Kidney capillary endothelial cell (primary cell): ENCODE measurements at regions not wholly inside any gene's neighbourhood (a gene's known extent, or its start where the extent isn't known, plus 50 kb on each side); places are given as distances from the start of the nearest gene placed in this dataset.
"Not testable (repeated sequence)": the region's sequence is repeated elsewhere in the genome, so short reads cannot be mapped to it uniquely, and the experiment has no call there.

Experiments used
- DNase-seq: peaks from one replicate; pipeline ENCODE4 v3.0.0-alpha.2; 2018; ENCODE audit warnings: low spot score

DNA sequence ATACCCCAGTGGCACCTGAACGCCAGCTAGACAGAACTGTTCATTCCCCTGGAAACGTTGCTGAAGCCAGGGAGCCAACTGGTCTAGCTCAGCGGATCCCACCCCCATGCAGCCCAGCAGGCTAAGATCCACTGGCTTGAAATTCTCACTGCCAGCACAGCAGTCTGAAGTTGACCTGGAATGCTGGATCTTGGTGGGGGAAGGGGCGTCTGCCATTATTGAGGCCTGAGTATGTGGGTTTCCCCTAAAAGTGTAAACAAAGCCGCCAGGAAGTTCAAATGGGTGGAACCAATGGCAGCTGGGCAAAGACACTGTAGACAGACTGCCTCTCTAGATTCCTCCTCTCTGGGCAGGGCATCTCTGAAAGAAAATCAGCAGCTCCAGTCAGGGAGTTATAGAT lies 213.0 kb downstream of the NKX6-1 start:
- DNase-seq = no peak

DNA sequence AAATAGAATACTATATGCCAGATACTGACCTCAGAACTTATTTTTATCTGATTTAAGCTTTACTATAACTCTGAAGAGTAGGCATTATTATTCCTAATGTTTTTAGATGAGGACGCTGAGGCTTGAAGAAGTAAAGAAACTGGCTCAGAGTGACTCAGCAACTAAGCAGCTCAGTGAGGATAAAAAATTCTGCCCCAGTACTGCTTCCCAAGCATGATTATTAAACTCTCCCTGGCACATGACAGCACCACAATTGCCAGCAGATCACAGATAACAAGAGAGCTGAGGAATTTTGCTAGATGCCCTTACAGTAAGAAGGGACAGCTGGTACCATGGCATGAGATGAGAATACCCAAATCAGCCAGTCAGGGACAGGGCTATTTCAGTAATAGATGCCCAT lies 219.4 kb downstream of the NKX6-1 start:
- no peak for DNase-seq

DNA sequence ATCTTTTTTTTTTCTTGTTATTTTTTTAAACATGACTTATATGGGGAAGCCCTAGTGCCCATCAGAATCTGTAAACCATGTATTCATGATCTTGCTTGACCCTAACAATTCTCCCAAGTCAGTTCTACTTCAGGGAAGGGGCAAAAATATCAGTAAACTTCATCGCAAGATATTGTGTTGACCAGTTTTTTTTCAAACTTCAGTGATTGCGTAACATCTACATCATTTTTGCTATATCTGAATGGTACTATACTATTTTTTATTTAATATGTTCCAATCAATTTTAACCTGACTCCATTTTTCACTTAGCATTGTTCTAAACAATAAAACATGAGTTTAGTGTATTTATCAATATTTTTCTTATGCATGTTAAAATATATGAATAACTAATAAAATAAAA lies 221.2 kb downstream of the NKX6-1 start:
- no peak for DNase-seq

DNA sequence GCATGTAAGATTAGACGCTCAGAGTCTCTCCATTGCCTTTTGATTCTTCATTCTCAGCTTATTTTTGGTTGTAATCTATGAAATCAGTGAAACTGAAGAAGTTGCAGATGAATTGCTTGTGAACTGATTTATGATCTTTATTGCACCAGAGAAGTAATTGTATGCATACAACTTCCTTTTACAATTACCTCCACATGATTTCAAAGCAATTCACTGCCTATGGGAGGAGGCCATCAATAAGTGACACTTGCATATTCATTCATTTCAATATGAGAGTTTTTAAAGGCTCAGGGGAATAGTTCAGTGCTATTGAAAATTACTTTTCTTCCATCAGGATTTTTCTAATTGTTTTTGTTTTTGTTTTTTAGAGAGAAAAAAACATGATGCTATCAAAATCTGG lies 222.3 kb downstream of the NKX6-1 start:
- no peak for DNase-seq

DNA sequence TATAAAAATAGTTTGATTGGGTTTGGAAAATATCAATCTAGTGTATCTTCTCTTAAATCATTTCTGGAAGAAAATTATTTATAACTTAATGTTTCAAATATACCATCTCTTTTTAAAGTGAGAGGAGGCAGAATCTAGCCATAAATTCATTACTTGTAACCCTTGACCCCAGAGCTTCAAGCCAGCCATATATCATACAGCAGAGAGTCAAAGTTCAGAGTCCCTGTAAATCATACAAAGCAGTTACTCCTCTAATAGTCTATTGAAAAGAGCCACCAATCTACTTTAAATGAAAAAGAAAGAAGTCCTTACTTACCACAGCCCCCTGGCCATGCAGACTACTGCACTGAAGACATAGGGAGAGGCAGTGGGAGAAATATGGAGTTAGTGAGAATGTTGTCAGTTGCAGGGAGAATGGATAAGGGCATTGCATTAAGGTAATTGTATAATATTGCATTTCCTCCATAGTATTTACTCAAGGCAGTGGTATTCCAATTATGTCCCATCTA lies 229.5 kb downstream of the NKX6-1 start:
- no peak for DNase-seq

DNA sequence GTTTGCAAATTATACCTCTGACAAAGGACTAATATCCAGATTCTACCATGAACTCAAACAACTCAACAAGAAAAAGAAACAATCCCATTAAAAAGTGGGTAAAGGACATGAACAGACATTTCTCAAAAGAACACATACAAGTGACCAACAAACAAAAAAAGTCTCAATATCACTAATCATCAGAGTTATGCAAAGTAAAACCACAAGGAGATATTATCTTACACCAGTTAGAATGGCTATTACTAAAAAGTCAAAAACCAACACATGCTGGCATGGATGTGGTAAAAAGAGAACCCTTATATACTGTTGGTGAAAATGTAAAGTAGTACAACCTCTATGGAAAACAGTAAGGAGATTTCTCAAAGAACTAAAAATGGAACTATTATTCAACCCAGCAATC lies 234.4 kb downstream of the NKX6-1 start:
- DNase-seq = no peak

DNA sequence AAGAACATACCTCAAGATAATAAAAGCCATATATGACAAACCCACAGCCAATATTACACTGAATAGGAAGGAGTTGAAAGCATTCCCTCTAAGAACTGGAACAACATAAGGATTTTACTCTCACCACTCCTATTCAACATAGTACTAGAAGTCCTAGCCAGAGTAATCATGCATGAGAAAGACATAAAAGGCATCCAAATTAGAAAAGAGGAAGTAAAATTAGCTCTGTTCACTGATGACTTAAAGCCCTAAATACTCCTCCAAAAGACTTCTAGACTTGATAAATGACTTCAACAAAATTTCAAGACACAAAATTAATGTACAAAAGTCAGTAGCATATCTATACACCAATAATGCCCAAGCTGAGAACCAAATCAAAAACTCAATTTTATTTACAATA lies 235.7 kb downstream of the NKX6-1 start:
- no peak for DNase-seq

DNA sequence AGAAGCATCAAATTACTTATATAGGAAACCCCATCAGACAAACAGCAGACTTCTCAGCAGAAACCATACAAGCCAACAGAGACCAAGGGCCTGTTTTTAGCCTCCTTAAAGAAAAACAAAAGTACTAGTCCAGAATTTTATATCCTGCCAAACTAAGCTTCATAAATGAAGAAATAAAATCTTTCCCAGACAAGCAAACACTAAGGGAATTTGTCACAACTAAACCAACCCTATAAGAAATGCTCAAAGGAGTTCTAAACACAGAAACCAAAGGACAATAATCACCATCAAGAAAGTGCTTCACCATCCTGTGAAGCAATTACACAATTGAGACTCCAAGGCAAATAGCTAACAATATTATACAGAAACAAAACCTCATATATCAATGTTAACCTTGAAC lies 238.6 kb downstream of the NKX6-1 start:
- no peak for DNase-seq

DNA sequence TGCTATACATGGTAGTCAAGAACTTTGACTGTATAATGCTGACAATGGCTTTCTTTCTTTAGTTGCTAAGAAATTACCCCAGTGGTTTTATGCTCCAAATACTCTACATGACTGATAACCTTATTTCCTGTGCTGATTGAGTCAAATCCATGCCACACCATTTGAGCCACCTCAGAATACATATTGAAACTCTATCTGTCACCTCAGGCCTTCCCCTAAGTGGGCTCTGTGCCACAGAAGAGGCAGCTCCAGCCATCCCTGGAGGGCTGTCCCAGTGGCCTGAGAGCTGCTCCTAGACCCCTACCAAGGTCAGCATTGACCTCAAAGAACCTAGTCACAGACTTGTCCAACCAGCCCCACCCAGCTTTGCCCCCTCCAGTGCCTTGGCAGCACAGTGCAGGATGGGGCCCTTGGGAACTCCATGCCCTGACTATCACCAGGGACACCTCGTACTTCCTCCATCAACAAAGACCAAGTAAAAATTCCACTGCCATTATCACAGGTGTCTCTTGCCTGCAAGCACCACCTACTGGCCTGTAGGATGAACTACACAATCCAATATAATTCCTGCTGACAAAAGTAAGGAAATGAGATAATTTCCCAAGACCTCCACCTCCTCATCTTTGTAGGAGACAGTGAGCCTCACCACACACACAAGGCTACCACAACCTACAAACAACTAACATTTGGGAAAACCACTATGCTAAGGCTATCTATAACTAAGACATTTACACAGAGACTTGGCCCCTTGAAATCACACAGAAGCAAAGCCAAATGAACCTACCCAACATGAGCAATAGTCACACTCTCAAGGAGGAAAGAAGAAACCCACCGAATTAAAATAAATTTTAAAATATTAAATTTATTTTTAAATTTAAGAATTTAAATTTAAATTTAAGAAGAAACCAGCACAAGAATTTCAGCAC lies 239.9 kb downstream of the NKX6-1 start:
- peak; percentile 9 for DNase-seq

DNA sequence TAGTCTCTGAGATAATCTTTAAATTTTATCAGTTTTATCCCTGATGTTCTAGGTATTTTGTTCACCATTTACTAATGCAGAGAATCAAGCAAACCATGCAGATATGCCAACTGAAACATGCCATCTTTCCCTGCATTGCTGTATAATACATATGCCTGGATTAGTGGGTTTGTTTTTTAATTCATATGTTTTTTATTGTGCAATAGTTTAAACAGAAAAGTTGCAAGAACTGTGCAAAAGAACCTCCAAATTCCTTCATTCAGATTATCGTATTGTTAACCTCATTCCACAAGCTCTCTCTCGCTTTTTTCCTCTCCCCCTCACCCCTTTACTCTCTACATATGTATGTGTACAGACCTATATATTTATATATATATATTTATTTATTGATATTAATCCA lies 244.6 kb downstream of the NKX6-1 start:
- DNase-seq = no peak

DNA sequence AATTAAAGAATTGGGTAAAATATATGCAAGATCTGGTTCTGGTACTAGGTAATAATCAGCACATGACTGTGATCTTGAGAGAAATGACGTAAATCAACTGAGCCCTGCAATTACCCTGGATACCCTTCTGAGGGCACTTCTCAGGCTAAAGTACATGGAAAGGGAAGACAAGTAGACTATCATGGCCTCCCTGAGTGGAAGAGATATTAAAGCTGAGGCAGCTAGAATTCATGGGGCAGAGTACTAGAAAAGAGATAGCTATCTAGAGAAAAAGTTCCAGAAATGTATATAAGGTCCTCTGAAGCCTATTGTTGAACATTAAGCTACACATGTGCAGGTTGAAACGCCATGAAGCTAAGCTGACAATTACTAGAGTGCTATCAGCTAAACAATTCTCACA lies 249.6 kb downstream of the NKX6-1 start:
- no peak for DNase-seq

DNA sequence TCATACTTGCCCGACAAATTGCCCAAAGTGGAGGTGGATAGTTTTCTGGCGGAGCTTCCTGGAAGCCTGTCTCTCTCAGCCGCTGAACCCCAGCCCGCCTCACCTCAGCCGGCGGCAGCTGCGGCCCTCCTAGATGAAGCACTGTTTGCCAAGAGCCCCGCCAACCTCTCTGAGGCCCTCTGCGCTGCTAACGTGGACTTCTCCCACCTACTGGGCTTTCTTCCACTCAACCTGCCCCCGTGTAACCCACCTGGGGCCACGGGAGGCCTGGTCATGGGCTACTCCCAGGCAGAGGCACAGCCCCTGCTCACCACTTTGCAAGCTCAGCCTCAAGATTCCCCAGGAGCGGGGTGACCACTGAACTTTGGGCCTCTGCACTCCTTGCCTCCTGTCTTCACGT lies 254.1 kb downstream of the NKX6-1 start:
- DNase-seq = not testable (repeated sequence)

DNA sequence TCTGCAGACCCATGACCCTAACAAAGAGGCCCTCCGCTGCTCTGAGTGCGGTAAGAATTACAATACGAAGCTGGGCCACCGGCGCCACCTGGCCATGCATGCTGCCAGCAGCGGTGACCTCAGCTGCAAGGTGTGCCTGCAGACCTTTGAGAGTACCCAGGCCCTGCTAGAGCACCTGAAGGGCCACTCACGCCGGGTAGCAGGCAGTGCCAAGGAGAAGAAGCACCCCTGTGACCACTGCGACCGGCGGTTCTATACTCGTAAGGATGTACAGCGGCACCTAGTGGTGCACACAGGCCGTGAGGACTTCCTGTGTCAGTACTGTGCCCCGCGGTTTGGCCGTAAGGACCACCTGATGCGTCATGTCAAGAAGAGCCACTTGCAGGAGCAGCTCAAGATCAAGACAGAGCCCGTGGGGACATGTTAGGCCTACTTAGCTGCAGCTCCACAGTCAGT lies 254.7 kb downstream of the NKX6-1 start:
- DNase-seq = not testable (repeated sequence)

DNA sequence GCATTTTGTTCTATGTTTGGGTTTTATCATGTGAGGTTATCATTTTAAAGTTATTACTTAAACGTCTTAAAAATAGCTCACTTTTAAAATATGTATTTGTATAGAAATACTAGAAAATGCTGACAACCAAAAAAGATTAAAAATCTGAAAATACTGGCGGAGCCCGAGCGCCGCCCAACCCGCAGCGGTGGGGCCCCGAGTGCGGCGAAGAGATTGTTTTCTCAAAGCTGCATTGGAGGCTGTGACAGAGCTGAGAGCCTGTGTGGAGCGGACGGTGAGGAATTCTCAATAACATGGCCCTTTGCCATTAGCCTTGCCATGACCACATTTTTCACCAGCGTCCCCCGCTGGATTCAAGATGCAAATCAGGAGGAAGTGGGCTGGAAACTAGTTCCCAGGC lies 255.4 kb downstream of the NKX6-1 start:
- DNase-seq = no peak

DNA sequence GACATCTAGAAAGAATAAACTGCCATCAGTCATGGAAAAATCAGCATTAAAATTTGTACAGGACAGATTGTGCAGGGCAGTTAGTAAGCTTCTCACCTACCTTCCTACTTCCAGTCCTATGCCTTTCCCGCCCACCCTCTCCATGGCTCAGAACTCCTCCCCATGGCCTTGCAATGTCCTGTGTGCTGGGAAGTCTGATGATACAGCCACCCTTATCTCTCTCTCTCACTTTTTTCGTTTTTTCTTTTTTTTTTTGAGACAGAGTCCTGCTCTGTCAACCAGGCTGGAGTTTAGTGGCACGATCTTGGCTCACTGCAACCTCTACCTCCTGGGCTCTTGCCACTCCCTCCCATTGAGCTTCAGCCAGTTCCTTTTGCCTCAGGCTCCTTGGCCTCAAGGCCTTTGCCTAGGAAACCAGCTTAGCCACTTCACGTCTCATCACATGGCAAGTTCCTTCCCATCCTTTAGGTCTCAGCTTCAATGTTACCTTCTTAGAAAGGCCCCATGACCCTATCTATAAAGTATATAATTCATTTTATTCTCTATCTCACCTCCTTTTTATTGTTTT lies 259.7 kb downstream of the NKX6-1 start:
- DNase-seq = no peak

DNA sequence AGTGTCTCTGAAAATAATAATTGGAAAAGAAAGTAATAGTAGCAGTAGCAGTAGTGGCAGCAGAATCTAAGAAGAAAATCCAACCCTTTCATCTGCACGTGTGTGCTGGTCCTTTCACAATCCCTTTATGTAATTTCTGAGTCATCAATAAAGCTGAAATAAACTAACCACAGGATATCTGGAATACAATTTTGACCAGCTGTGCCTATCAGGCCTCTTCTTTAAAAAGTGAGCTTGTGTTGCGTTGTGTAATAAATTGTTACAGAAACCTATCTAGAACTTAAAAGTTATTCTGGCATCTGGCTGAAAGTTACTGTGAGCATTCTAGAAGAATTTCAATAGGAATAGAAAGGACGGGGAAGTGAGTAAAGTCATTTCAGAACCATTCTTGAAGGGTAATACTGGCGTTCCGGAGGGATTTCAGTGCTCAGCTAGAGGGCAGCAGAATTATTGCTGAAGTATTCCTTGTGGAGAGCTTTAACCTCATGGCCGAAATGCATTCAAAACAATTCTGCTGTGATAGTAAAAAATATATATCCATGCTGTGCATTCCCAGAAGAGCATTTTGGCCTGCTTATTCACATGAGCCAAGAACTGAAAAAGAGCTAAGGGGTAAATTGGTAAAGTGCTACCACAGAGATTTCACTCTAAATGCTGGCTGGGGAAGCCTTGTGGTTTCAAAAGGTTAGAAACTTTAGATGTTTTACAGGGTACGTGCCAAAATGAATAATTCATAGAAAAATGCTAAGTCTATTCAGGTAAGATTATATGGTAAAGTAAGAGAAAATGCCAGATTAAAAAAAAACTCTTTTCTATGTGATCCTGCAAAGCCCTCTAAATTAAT lies 260.6 kb downstream of the NKX6-1 start:
- no peak for DNase-seq

DNA sequence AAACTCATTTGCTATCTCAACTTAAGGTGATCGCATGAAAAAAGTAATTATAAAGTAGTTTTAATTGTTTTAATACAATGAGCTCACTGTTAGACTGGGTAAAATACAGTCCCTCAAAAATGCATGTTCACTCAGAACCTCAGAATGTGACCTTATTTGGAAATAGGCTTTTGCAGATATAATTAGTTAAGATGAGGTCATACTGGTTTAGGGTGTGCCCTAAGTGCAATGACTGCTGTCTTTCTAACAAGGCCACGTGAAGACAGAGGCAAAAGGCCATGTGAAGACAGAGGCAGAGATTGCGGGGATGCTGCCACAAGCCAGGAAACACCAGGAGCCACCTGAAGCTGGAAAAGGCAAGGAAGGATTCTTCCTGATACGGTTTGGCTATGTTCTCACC lies 262.1 kb downstream of the NKX6-1 start:
- no peak for DNase-seq

DNA sequence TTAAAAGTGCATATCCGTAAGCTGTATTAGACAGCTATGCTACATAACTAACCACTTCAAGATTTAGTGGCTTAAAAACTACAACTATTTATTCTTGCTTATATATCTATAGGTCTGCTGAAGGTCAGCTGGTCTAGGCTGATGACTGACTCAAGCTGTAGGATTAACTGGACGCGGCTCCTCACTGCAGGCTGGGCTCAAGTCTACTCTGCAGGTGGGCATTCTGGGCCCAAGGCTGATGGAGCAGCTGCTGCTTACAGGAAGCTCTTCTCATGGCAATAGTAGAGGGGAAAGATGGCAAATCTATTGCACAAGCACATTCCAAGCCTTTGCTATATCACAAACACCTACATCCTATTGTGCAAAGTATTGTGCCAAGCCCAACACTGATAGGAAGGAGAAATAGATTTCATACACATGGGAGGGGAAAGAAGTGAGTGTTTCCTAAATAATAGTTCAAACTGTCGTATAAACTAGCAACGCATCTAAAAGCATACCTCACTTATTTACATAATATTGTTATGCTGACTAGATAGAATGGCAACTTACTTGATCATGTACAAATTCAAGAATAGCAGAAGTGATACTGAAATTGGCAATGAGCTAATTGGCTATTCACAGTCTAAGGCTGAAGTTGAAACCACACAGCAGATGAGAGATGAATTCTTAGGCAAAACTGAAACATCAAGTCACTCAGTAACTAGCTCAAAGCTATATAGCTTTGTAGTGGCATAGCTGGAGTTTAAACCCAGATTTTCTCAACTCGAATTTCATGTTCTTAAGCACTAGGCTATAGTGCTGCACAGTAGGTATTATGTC lies 263.8 kb downstream of the NKX6-1 start:
- DNase-seq = no peak

DNA sequence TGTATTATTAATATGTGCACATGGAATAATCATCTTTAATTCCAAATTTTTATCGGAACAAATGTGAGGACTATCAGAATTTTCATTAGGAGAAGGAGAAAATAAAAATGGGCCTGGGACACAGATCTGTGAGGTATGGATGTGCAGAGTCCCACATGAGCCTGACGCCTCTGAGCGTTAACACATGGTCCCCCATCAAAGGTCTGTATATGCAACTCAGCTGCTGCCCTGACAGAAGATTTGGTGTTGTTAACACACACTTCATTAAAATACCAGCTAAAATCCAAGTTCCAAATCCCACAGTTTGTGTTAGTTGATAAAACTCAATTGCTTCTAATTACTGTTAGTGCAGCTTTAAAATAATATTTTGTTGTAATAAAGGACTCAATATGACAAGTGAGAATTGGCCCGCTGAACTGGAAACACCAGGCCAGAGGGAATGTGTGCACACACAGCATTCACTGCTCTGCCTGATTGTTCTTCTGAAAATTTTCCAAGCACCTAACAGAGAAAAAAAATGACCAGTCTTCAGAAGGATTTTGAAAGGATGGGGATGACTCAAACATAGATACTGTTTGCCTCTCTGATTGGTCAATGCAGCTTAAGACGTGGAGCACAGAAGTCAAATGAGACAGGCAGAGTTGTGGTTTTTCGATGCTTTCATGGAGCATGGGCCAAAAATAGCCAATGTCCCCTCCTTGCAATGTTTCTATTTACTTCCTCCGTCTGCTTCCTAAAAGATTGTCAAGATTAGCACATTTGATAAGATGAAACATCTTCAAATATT lies 266.6 kb downstream of the NKX6-1 start:
- DNase-seq = no peak

DNA sequence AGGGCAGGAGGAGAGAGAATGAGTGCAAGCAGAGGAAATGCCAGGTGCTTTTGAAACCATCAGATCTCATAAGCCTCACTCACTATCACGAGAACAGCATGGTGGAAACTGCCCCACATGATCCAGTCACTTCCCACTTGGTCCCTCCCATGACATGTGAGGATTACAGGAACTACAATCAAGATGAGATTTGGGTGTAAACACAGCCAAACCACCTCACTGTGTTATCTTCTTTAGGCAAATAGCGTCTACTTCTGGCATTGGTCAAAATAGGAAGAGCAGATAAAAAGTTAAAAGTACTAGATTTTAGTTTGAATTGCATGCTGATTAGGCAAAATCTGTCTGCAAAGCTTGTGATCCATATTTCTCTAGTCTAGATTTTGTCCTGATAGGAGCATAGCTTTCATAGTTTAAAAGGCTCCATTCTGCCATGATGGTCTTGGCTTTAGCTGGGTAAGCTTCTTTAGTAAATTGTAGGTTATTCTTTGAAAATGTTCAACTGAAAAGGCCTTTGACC lies 267.5 kb downstream of the NKX6-1 start:
- no peak for DNase-seq

DNA sequence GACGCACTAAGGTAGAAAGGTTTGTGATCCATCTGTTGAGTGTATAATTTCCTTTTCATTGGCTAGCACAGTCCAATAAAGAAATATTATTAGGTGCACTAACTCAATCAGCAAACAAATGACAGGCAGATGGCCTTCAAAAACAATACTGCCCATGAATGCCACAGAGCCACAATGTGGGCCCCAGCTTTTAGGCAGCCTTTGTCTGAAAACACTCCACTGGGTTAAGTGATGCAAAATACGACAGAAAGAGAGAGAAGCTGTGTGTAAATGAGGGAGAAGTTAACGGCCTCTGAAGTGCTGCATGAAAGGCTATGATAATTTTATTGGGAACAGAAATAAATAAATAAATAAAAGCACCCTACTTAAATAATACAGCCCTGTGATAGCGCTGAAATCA lies 274.6 kb downstream of the NKX6-1 start:
- no peak for DNase-seq
